ENCODE measurements at regions not wholly inside any gene's neighbourhood (a gene's known extent, or its start where the extent isn't known, plus 50 kb on each side); places are given as distances from the start of the nearest gene placed in this dataset.
"Not testable (repeated sequence)": the region's sequence is repeated elsewhere in the genome, so short reads cannot be mapped to it uniquely, and the experiment has no call there.

DNA sequence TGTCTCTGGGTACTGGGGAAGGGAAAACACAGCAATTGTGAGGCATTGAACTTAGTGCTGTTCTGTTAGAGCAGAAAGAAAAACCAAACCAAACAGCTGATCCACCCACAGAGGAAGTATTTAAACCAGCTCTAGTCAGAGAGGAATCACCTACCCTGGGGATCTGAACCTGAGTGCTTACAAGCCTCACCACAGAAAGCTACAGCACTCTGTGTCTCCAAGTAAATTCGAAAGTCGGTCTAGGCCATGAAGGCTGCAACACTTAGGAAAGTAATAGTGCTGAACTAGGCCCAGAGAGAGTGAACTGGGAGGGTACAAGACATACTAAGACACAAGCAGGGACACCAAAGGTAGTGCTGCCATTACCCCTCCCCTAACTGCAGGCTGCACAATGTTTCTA lies 142.2 kb upstream of the CXorf51A start:
- H3K9ac ChIP-seq (ENCODE audit: control insufficient read depth, insufficient read depth, low read length) = no peak overlapping the region
- RAD21 ChIA-PET (ENCODE audit: unreplicated experiment) = no interaction called here
- H3K4me1 ChIP-seq (ENCODE audit: control insufficient read depth, insufficient read depth, low read length) = no peaks in the 10 kb centered on the region
- intact Hi-C loops (cut with micrococcal nuclease; ENCODE audit: unreplicated experiment) (no loop called here), in situ Hi-C loops (cut with MboI) (no loop called here)
- CTCF ChIA-PET = no interaction called here
- no peak overlapping the region for H2AFZ ChIP-seq (ENCODE audit: control insufficient read depth, low read depth, low read length)
- no peak for FAIRE-seq
- H3K79me2 ChIP-seq (ENCODE audit: control insufficient read depth, insufficient read depth, low read length) = no peaks in the 10 kb centered on the region
- WGBS (ENCODE audit: insufficient coverage, insufficient replicate concordance, low lambda C conversion rate, missing lambda C conversion rate) = 0% methylated on average over 2 of the region's 2 CpGs
- H4K20me1 ChIP-seq (ENCODE audit: control insufficient read depth, insufficient read depth) = no peaks in the 10 kb centered on the region
- no peaks in the 10 kb centered on the region for H3K9me3 ChIP-seq (replicated peaks; ENCODE audit: control insufficient read depth, insufficient read depth, low read length)
- BruUV-seq (replicated peaks) = no TSS peak
- H3K27ac ChIP-seq (ENCODE audit: control insufficient read depth, insufficient read depth) = no peak overlapping the region
- TF ChIP-seq RUNX3 (IDR thresholded peaks at IDR 0.05; ENCODE audit: low read length) (no peak), ZSCAN29 (IDR thresholded peaks at IDR 0.05) (no peak), GABPA (IDR thresholded peaks at IDR 0.05; ENCODE audit: low read depth) (no peak), SMAD1 (IDR thresholded peaks at IDR 0.05; ENCODE audit: low read depth, partially characterized antibody) (no peak)
- no peak overlapping the region for H3K4me3 ChIP-seq
- no peak for DNase-seq (ENCODE audit: low read depth, low spot score)
- H3K36me3 ChIP-seq (ENCODE audit: control insufficient read depth in 2 of 2, insufficient read depth in 2 of 2, low read length in 1 of 2) = no peaks in the 10 kb centered on the region
- SMC1A ChIA-PET (ENCODE audit: uncharacterized antibody, unreplicated experiment) = no interaction called here
- H3K4me2 ChIP-seq (ENCODE audit: control insufficient read depth, insufficient read depth) = no peak overlapping the region
- no peaks in the 10 kb centered on the region for H3K27me3 ChIP-seq (replicated peaks in 1 of 2; ENCODE audit: control insufficient read depth in 2 of 2, insufficient read depth in 2 of 2, low read length in 1 of 2)
- POLR2A ChIA-PET = no interaction called here
- ATAC-seq = no peak

DNA sequence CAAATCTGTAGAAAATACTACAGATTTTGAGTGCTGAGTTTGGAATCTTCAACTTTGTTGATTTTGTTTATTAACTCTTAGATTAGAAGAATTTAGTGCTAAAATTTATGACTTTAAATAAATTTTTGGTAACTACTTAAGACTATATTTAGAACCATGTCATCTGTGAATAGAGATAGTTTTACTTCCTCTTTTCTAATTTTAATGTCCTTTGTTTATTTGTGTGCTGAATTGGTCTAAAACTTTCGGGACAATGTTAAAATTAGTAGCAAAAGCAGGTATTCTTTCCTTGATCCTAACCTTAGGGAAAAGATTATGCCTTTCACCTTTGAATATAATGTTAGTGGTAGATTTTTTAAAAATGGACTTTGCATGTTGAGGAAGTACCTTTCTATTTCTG lies 119.7 kb upstream of the CXorf51A start:
- SMC1A ChIA-PET (ENCODE audit: uncharacterized antibody, unreplicated experiment) = no interaction called here
- no peak for FAIRE-seq

DNA sequence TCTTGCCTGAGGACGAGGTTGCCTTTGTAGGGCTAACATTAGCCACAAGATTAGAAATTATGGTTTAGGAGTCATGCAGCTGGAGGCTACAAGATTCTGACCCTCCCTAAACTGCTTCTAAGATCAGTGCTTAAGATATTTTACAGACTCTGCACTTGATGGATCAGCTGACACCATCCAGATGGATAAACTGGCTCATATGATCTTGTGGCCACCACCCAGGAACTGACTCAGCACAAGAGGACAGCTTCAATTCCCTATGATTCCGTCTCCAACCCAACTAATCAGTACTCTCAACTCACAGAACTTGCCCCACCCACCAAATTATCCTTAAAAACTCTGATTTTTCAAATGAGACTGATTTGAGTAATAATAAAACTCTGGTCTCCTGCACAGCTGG lies 118.5 kb upstream of the CXorf51A start:
- RAD21 ChIA-PET (ENCODE audit: unreplicated experiment) = not testable (repeated sequence)

More for the DNA sequence above, 119.7 kb upstream of the CXorf51A start:
- H3K4me1 ChIP-seq (ENCODE audit: control insufficient read depth, insufficient read depth, low read length) = no peaks in the 10 kb centered on the region
- H3K4me3 ChIP-seq = no peak overlapping the region
- intact Hi-C loops (cut with micrococcal nuclease; ENCODE audit: unreplicated experiment) = no loop called here
- no peak overlapping the region for H3K27ac ChIP-seq (ENCODE audit: control insufficient read depth, insufficient read depth)
- H3K9ac ChIP-seq (ENCODE audit: control insufficient read depth, insufficient read depth, low read length) = no peak overlapping the region
- DNase-seq (ENCODE audit: low read depth, low spot score) (no peak), ATAC-seq (no peak)
- WGBS (ENCODE audit: insufficient coverage, insufficient replicate concordance, low lambda C conversion rate, missing lambda C conversion rate) = 0% methylated on average over 1 of the region's 1 CpG
- no TSS peak for BruUV-seq (replicated peaks)
- TF ChIP-seq FOXK2 (IDR thresholded peaks at IDR 0.05) (no peak), SIN3A (IDR thresholded peaks at IDR 0.05; ENCODE audit: low read depth, low read length) (no peak), DPF2 (IDR thresholded peaks at IDR 0.05) (no peak), NR2C1 (IDR thresholded peaks at IDR 0.05) (no peak), MEF2B (IDR thresholded peaks at IDR 0.05; ENCODE audit: partially characterized antibody, poor library complexity, severe bottlenecking) (peak; percentile 77), RAD21 (IDR thresholded peaks at IDR 0.05; ENCODE audit: insufficient read depth, low read depth, low read length) (no peak)
- no peaks in the 10 kb centered on the region for H3K9me3 ChIP-seq (replicated peaks; ENCODE audit: control insufficient read depth, insufficient read depth, low read length)
- H4K20me1 ChIP-seq (ENCODE audit: control insufficient read depth, insufficient read depth) = no peaks in the 10 kb centered on the region
- no peak overlapping the region for H2AFZ ChIP-seq (ENCODE audit: control insufficient read depth, low read depth, low read length)
- H3K36me3 ChIP-seq (ENCODE audit: control insufficient read depth in 2 of 2, insufficient read depth in 2 of 2, low read length in 1 of 2) = no peaks in the 10 kb centered on the region
- ChIA-PET POLR2A (no interaction called here), CTCF (no interaction called here), RAD21 (ENCODE audit: unreplicated experiment) (no interaction called here)
- no peaks in the 10 kb centered on the region for H3K27me3 ChIP-seq (replicated peaks in 1 of 2; ENCODE audit: control insufficient read depth in 2 of 2, insufficient read depth in 2 of 2, low read length in 1 of 2)
- no peak overlapping the region for H3K4me2 ChIP-seq (ENCODE audit: control insufficient read depth, insufficient read depth)
- in situ Hi-C loops (cut with MboI) = no loop called here
- no peaks in the 10 kb centered on the region for H3K79me2 ChIP-seq (ENCODE audit: control insufficient read depth, insufficient read depth, low read length)

More for the DNA sequence above, 118.5 kb upstream of the CXorf51A start:
- intact Hi-C loops (cut with micrococcal nuclease; ENCODE audit: unreplicated experiment); H3K27ac ChIP-seq (ENCODE audit: control insufficient read depth, insufficient read depth); H4K20me1 ChIP-seq (ENCODE audit: control insufficient read depth, insufficient read depth); in situ Hi-C loops (cut with MboI); H3K9ac ChIP-seq (ENCODE audit: control insufficient read depth, insufficient read depth, low read length); POLR2A ChIA-PET; H2AFZ ChIP-seq (ENCODE audit: control insufficient read depth, low read depth, low read length); H3K4me1 ChIP-seq (ENCODE audit: control insufficient read depth, insufficient read depth, low read length); DNase-seq (ENCODE audit: low read depth, low spot score); H3K4me3 ChIP-seq; BruUV-seq (replicated peaks); H3K27me3 ChIP-seq (replicated peaks in 1 of 2; ENCODE audit: control insufficient read depth in 2 of 2, insufficient read depth in 2 of 2, low read length in 1 of 2); H3K9me3 ChIP-seq (replicated peaks; ENCODE audit: control insufficient read depth, insufficient read depth, low read length); H3K4me2 ChIP-seq (ENCODE audit: control insufficient read depth, insufficient read depth); H3K79me2 ChIP-seq (ENCODE audit: control insufficient read depth, insufficient read depth, low read length); SMC1A ChIA-PET (ENCODE audit: uncharacterized antibody, unreplicated experiment); FAIRE-seq; H3K36me3 ChIP-seq (ENCODE audit: control insufficient read depth in 2 of 2, insufficient read depth in 2 of 2, low read length in 1 of 2); CTCF ChIA-PET; ATAC-seq: not testable (repeated sequence)
- WGBS (ENCODE audit: insufficient coverage, insufficient replicate concordance, low lambda C conversion rate, missing lambda C conversion rate) = 0% methylated on average over 2 of the region's 2 CpGs

Data from GM12878 (cell line).